RWPE1 (cell line): ENCODE measurements at regions not wholly inside any gene's neighbourhood (a gene's known extent, or its start where the extent isn't known, plus 50 kb on each side); places are given as distances from the start of the nearest gene placed in this dataset.

Source experiments
- CTCF ChIA-PET: fragments of 350-600 bp; sonication (Branson Sonifier 250); formaldehyde crosslinking; extraction: SDS; loops from one replicate; lab custom pipeline; 2021; lab: Yijun Ruan, JAX
- POLR2A ChIA-PET: fragments of 400-600 bp; formaldehyde crosslinking; extraction: SDS; loops from one replicate; lab custom pipeline; 2020; ENCODE audit warnings: antibody characterized with exemption; ENCODE audit not compliant: low non-redundant PET; lab: Yijun Ruan, JAX
- DNase-seq: peaks from one replicate; pipeline ENCODE4 v3.0.0; 2012; ENCODE audit warnings: low spot score
- H3K27ac ChIP-seq: fragments of 450-650 bp; 2 replicates; pipeline ENCODE4 v1.5.1; 2017
- CTCF ChIP-seq: fragments of 450-650 bp; conservative IDR thresholded peaks from 2 replicates; pipeline ENCODE4 v1.5.1; 2017; ENCODE audit warnings: low read depth, mild to moderate bottlenecking

- no peak for DNase-seq
- ChIA-PET POLR2A (no interaction called here), CTCF (interaction anchor here (0.6 kb wide), 1 partner anchor 16 kb away, joined by 7 read pairs; no protein-coding TSS in a partner anchor)
- no peak for TF ChIP-seq CTCF
- no peak overlapping the region for H3K27ac ChIP-seq
These were observed 143.9 kb downstream of the B3GNT2 start for GRCh38 chr2:62339837-62340236.

GRCh38 chr2:62339413-62339812, 143.5 kb downstream of the B3GNT2 start:
- no peak overlapping the region for H3K27ac ChIP-seq
- ChIA-PET POLR2A (no interaction called here), CTCF (no interaction called here)
- TF ChIP-seq CTCF: no peak
- no peak for DNase-seq

GRCh38 chr2:62338111-62338510, 142.2 kb downstream of the B3GNT2 start:
- CTCF ChIA-PET: interaction anchor here (0.6 kb wide), 1 partner anchor 20 kb away, joined by 7 read pairs; no protein-coding TSS in a partner anchor
- POLR2A ChIA-PET: no interaction called here
- H3K27ac ChIP-seq: no peak overlapping the region
- DNase-seq: no peak
- TF ChIP-seq CTCF: no peak

GRCh38 chr2:62337403-62337802, 141.5 kb downstream of the B3GNT2 start:
- ChIA-PET CTCF (interaction anchor here (0.6 kb wide), 1 partner anchor 21 kb away, joined by 7 read pairs; no protein-coding TSS in a partner anchor), POLR2A (no interaction called here)
- DNase-seq: no peak

GRCh38 chr2:62335612-62336011, 139.7 kb downstream of the B3GNT2 start:
- DNase-seq: no peak
- CTCF ChIA-PET: no interaction called here
- no peak for TF ChIP-seq CTCF
- POLR2A ChIA-PET: no interaction called here
- H3K27ac ChIP-seq: no peak overlapping the region

More at GRCh38 chr2:62337403-62337802, 141.5 kb downstream of the B3GNT2 start:
- TF ChIP-seq CTCF: no peak
- H3K27ac ChIP-seq: no peak overlapping the region

GRCh38 chr2:62334440-62335058, 138.6 kb downstream of the B3GNT2 start:
- no peak for DNase-seq

More at GRCh38 chr2:62334440-62335058, 138.6 kb downstream of the B3GNT2 start:
- CTCF ChIA-PET: interaction anchor here (0.6 kb wide), 1 partner anchor 173 kb away, joined by 4 read pairs; no protein-coding TSS in a partner anchor
- no peak overlapping the region for H3K27ac ChIP-seq
- POLR2A ChIA-PET: no interaction called here
- TF ChIP-seq CTCF: no peak
